HCT116 (cell line): ENCODE measurements at regions not wholly inside any gene's neighbourhood (a gene's known extent, or its start where the extent isn't known, plus 50 kb on each side); places are given as distances from the start of the nearest gene placed in this dataset.

Experiments used
- ATAC-seq: fragments of 200-7000 bp; cut with Tn5 transposase; 2 replicates; pipeline ENCODE4 v1.9.1; 2020; ENCODE audit warnings: mild to moderate bottlenecking, moderate library complexity
- BruUV-seq: library from RNA; stranded (reverse); fragments of 400-500 nt; replicated peaks from 2 replicates; lab custom pipeline; 2021; lab: Mats Ljungman, UMichigan
- CTCF ChIA-PET: fragments of 300-600 bp; sonication (Branson Sonifier 250); formaldehyde crosslinking; loops from one replicate; lab custom pipeline; 2021; ENCODE audit warnings: antibody characterized with exemption; lab: Charles Lee
- POLR2A ChIA-PET: fragments of 300-600, 350-600 bp; sonication (Branson Sonifier 250); formaldehyde crosslinking; loops from one replicate; lab custom pipeline; 2021; ENCODE audit warnings: antibody characterized with exemption; lab: Charles Lee
- RAD21 ChIA-PET, 2 experiments: fragments of 300-600 bp; sonication (Branson Sonifier 250); formaldehyde crosslinking; loops; one replicate each; lab custom pipeline; 2023; ENCODE audit warnings: low total read pairs in 2 of 2; ENCODE audit not compliant: uncharacterized antibody in 2 of 2, unreplicated experiment in 2 of 2, low non-redundant PET in 1 of 2; lab: Charles Lee
- DNase-seq: peaks from one replicate; pipeline ENCODE4 v3.0.0-alpha.2; 2010; ENCODE audit warnings: low read depth, low spot score
- H2AFZ ChIP-seq: fragments of 200-600 bp; shearing (Covaris generic), sonication (generic); 2 replicates; pipeline ENCODE4 v1.6.1; 2017; ENCODE audit warnings: low read depth, mixed run types, mixed read lengths, antibody characterized with exemption, low read length; ENCODE audit not compliant: poor library complexity, severe bottlenecking
- H3K27ac ChIP-seq: 2 replicates; pipeline ENCODE4 v1.5.1; 2012; ENCODE audit warnings: low read depth, low read length
- H3K27me3 ChIP-seq: fragments of 200-600 bp; sonication (generic); 2 replicates; pipeline ENCODE4 v1.6.1; 2016; ENCODE audit warnings: mixed run types, low read length, mixed read lengths; ENCODE audit not compliant: insufficient read depth
- H3K36me3 ChIP-seq, 2 experiments: fragments of 200-500 bp in 1 of 2; fragments of 200-600 bp in 1 of 2; sonication (Bioruptor generic) in 1 of 2; sonication (generic) in 1 of 2; 2 replicates each; pipeline versions ENCODE4 v1.5.1 to v1.6.1; 2014 to 2016; ENCODE audit warnings: low read length in 2 of 2, inconsistent platforms in 1 of 2, mixed read lengths in 1 of 2, mixed run types in 1 of 2; ENCODE audit not compliant: insufficient read depth in 2 of 2, control insufficient read depth in 1 of 2
- H3K4me1 ChIP-seq, 2 experiments: fragments of 200-600 bp in 1 of 2; sonication (generic) in 1 of 2; 2 replicates each; pipeline versions ENCODE4 v1.5.1 to v1.6.1; 2012 to 2017; ENCODE audit warnings: low read length in 2 of 2, inconsistent platforms in 1 of 2, mild to moderate bottlenecking in 1 of 2, mixed read lengths in 1 of 2, mixed run types in 1 of 2, moderate library complexity in 1 of 2; ENCODE audit not compliant: insufficient read depth in 2 of 2, control insufficient read depth in 1 of 2
- H3K4me2 ChIP-seq: fragments of 200-600 bp; sonication (generic); 2 replicates; pipeline ENCODE4 v1.6.1; 2017; ENCODE audit warnings: mixed run types, low read length, mixed read lengths
- H3K4me3 ChIP-seq, 2 experiments: fragments of 200-600 bp in 1 of 2; sonication (generic) in 1 of 2; replicated peaks in 1 of 2; 2 replicates each; pipeline ENCODE4 v1.5.1; 2011 to 2016; ENCODE audit warnings: low read length in 2 of 2, control low read depth in 1 of 2, low read depth in 1 of 2, mild to moderate bottlenecking in 1 of 2, mixed read lengths in 1 of 2, mixed run types in 1 of 2
- H3K79me2 ChIP-seq: fragments of 200-600 bp; sonication (generic); 2 replicates; pipeline ENCODE4 v1.6.1; 2017; ENCODE audit warnings: mild to moderate bottlenecking, mixed run types, low read length, moderate library complexity, mixed read lengths; ENCODE audit not compliant: insufficient read depth
- H3K9ac ChIP-seq: fragments of 200-600 bp; sonication (generic); 2 replicates; pipeline ENCODE4 v1.6.1; 2016; ENCODE audit warnings: low read length, mixed read lengths
- H3K9me2 ChIP-seq: fragments of 200-600 bp; sonication (generic), shearing (Covaris generic); 2 replicates; pipeline ENCODE4 v1.6.1; 2017; ENCODE audit warnings: mixed run types, mild to moderate bottlenecking, moderate library complexity; ENCODE audit not compliant: insufficient read depth
- H3K9me3 ChIP-seq, 2 experiments: fragments of 200-500 bp in 1 of 2; fragments of 200-600 bp in 1 of 2; sonication (Bioruptor generic) in 1 of 2; sonication (generic) in 1 of 2; 2 replicates each; pipeline ENCODE4 v1.6.1; 2014 to 2017; ENCODE audit warnings: low read length in 2 of 2, mixed read lengths in 2 of 2, inconsistent platforms in 1 of 2, low read depth in 1 of 2, mild to moderate bottlenecking in 1 of 2, mixed run types in 1 of 2, moderate library complexity in 1 of 2; ENCODE audit not compliant: control insufficient read depth in 1 of 2, insufficient read depth in 1 of 2
- H4K20me1 ChIP-seq: fragments of 200-600 bp; sonication (generic), shearing (Covaris generic); 2 replicates; pipeline ENCODE4 v1.6.1; 2017; ENCODE audit warnings: mixed run types, mild to moderate bottlenecking, moderate library complexity; ENCODE audit not compliant: insufficient read depth
- CEBPB ChIP-seq: IDR thresholded peaks from 2 replicates; pipeline ENCODE4 v1.6.1; 2012; ENCODE audit warnings: low read depth
- CTCF ChIP-seq, 3 experiments: fragments of 200-600 bp in 1 of 3; sonication (generic) in 1 of 3; IDR thresholded peaks in 2 of 3; conservative IDR thresholded peaks in 1 of 3; 2 replicates each; pipeline ENCODE4 v1.5.1; 2012 to 2017; ENCODE audit warnings: low read depth in 2 of 3, low read length in 2 of 3, antibody characterized with exemption in 1 of 3, borderline replicate concordance in 1 of 3, control low read depth in 1 of 3, mild to moderate bottlenecking in 1 of 3, mixed read lengths in 1 of 3, mixed run types in 1 of 3, moderate library complexity in 1 of 3; ENCODE audit not compliant: insufficient read depth in 1 of 3
- EGR1 ChIP-seq: IDR thresholded peaks from 2 replicates; pipeline ENCODE4 v1.6.1; 2012; ENCODE audit warnings: low read depth
- ELF1 ChIP-seq: IDR thresholded peaks from 2 replicates; pipeline ENCODE4 v1.6.1; 2012; ENCODE audit warnings: low read depth, borderline replicate concordance
- EZH2 ChIP-seq: fragments of 200-600 bp; sonication (generic); IDR thresholded peaks from 2 replicates; pipeline ENCODE4 v1.6.1; 2017; ENCODE audit warnings: antibody characterized with exemption, mixed run types
- FOSL1 ChIP-seq: IDR thresholded peaks from 2 replicates; pipeline ENCODE4 v1.6.1; 2012; ENCODE audit warnings: low read depth
- JUND ChIP-seq: IDR thresholded peaks from 2 replicates; pipeline ENCODE4 v1.6.1; 2012
- MAX ChIP-seq: IDR thresholded peaks from 2 replicates; pipeline ENCODE4 v1.6.1; 2012
- POLR2AphosphoS5 ChIP-seq: IDR thresholded peaks from 2 replicates; pipeline ENCODE4 v1.6.1; 2011; ENCODE audit warnings: mild to moderate bottlenecking, low read depth, low read length, moderate library complexity
- TCF7L2 ChIP-seq: IDR thresholded peaks from 2 replicates; pipeline ENCODE4 v1.7.0; 2011; ENCODE audit warnings: borderline replicate concordance, inconsistent platforms; ENCODE audit not compliant: insufficient read depth, insufficient read length; ENCODE audit errors: extremely low read depth
- YY1 ChIP-seq: IDR thresholded peaks from 2 replicates; pipeline ENCODE4 v1.6.1; 2011; ENCODE audit warnings: low read length, low read depth, moderate library complexity, mild to moderate bottlenecking; ENCODE audit not compliant: insufficient replicate concordance; ENCODE audit errors: extremely low read depth
- ZFX ChIP-seq: fragments of 450-650 bp; IDR thresholded peaks from 2 replicates; pipeline ENCODE4 v1.6.1; 2017
- ZNF274 ChIP-seq: fragments of 200-500 bp; sonication (Bioruptor generic); IDR thresholded peaks from 2 replicates; pipeline ENCODE4 v1.6.1; 2014; ENCODE audit warnings: mild to moderate bottlenecking, low read depth, low read length, inconsistent platforms
- intact Hi-C: fragments of 100-400 bp; cut with micrococcal nuclease; formaldehyde crosslinking; loops from 2 replicates; pipeline ENCODE4 v1.10.0; 2022

DNA sequence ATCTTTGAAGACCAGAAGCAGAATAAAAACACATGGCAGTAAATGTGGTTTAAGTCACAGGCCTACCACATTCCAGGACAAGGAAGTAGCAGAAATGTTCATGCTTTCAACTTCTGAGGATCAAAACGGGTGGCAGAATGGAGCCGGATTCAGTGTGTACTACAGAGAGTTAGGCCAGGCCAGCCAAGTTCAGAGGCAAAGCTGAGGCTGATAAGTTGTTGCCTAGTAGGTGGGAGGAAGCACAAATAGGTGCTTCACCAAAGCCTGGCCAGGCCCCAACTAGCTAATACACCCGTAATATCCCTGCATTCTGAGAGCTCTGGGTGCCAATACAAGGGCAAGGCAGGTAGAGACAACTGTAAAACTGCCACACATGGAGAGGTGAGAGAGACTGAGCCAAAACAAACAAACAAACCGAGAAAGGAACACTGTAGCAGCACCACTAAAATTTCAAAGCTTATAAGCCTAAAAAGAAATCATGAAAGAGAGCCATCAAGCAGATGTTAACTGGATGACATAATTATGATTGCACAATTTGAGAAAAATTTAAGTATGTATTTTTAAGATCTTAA is 156.4 kb upstream of the CBLB start:
- intact Hi-C loops: no loop called here
- Histone ChIP-seq H3K4me1 (peaks cover 13 to 14% of the 10 kb centered on the region in 2 experiments), H3K4me3 (no peak overlapping the region), H3K9ac (no peak overlapping the region), H3K9me3 (no peaks in the 10 kb centered on the region), H4K20me1 (no peaks in the 10 kb centered on the region), H3K9me2 (no peaks in the 10 kb centered on the region), H3K79me2 (no peaks in the 10 kb centered on the region), H3K27me3 (no peaks in the 10 kb centered on the region), H2AFZ (peak overlapping the region; percentile 98), H3K27ac (peak overlapping the region; percentile 42), H3K36me3 (no peaks in the 10 kb centered on the region), H3K4me2 (peak overlapping the region; percentile 1; the same call in 1 of the 2 replicates)
- DNase-seq: no peak
- ChIA-PET RAD21 (no interaction called here), POLR2A (interaction anchor here (0.6 kb wide), 1 partner anchor 8 kb away, joined by 3 read pairs; no protein-coding TSS in a partner anchor), CTCF (no interaction called here)
- no TSS peak for BruUV-seq
- ATAC-seq: peak; percentile 54; the same call in 1 of the 2 replicates
- TF ChIP-seq YY1 (no peak), ZFX (peak; percentile 43; the same call in 1 of the 2 replicates), ELF1 (no peak), CEBPB (no peak; the same call in 1 of the 2 replicates), POLR2AphosphoS5 (no peak), FOSL1 (no peak), TCF7L2 (no peak)

DNA sequence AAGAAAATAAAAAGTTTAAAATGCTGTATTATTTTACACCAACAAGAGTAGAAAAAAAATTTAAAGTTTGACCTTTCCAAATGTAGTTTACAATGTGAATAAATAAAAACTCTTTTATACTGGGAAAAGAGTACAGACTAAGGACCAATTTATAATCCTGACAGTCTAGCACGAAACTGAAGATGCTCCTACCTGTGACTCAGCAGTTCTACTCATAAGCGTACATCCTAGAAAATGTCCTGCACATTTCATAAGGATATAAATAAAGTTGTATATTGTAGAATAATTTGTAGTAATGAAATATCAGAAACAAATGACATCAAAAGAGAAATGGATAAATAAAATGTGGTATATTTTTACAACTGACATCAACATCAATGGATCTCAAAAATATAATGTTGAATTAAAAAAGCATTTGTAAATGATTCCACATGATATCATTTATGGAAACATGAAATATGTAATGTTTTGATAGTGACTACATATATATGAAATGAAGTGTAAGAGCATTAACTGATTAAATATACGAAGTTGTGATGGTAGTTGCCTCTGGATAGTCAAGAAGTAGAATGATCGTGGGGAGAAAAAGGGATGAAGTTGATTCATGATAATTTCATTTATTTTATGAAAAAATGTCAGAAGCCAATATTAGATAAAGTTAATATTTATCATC is 161.3 kb upstream of the CBLB start:
- ChIA-PET CTCF (no interaction called here), POLR2A (no interaction called here), RAD21 (no interaction called here)
- Histone ChIP-seq H2AFZ (peak overlapping the region; percentile 69), H4K20me1 (no peaks in the 10 kb centered on the region), H3K4me3 (no peak overlapping the region), H3K4me2 (no peak overlapping the region), H3K36me3 (no peaks in the 10 kb centered on the region), H3K9me2 (no peaks in the 10 kb centered on the region), H3K9ac (no peak overlapping the region), H3K79me2 (no peaks in the 10 kb centered on the region), H3K27me3 (no peaks in the 10 kb centered on the region), H3K27ac (no peak overlapping the region), H3K4me1 (peaks cover 9 to 11% of the 10 kb centered on the region in 2 experiments), H3K9me3 (no peaks in the 10 kb centered on the region)
- intact Hi-C loops: no loop called here
- ATAC-seq (no peak), DNase-seq (no peak)
- no peak for TF ChIP-seq EZH2
- TF ChIP-seq EGR1: no peak
- TF ChIP-seq MAX: no peak
- no peak for TF ChIP-seq ZNF274
- no peak for TF ChIP-seq JUND
- TF ChIP-seq CTCF (IDR thresholded peaks at IDR 0.05 in 2 of 3, conservative IDR thresholded peaks at IDR 0.05 in 1 of 3; ENCODE audit: borderline replicate concordance in 1 of 3, insufficient read depth in 1 of 3, low read depth in 2 of 3, low read length in 2 of 3): no peak
- no peak for TF ChIP-seq ZFX
- no peak for TF ChIP-seq FOSL1
- no peak for TF ChIP-seq POLR2AphosphoS5
- no TSS peak for BruUV-seq
